Umbilical cord (tissue), 1 donor: ENCODE measurements at regions not wholly inside any gene's neighbourhood (a gene's known extent, or its start where the extent isn't known, plus 50 kb on each side); places are given as distances from the start of the nearest gene placed in this dataset.
"Not testable (repeated sequence)": the region's sequence is repeated elsewhere in the genome, so short reads cannot be mapped to it uniquely, and the experiment has no call there.

ENCODE experiments used
- DNase-seq: peaks from one replicate; pipeline ENCODE4 v3.0.0-alpha.2; 2015; ENCODE audit warnings: low spot score

- no peak for DNase-seq
Observed at GRCh38 chr15:46938169-46938568, 779.1 kb upstream of the SEMA6D start.

DNA sequence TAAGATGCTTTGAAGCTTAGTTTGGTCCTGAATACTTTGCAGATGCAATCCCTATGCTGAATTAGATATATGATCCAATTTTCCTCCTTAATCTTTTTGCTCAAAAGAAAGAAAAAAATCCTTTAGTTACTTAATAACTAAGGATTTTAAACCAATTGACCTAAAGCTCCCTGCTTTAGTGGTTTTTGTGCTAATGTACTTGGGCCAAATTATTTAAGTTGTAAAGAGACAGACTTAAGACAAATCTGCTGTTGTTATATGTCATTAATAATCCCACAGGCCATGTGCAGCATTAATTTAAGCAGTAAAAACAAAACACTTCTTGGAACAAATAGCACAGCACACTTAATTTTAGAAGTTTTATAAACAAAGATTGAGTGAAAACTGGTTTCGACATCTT, 776.1 kb upstream of the SEMA6D start:
- peak; percentile 90 for DNase-seq

DNA sequence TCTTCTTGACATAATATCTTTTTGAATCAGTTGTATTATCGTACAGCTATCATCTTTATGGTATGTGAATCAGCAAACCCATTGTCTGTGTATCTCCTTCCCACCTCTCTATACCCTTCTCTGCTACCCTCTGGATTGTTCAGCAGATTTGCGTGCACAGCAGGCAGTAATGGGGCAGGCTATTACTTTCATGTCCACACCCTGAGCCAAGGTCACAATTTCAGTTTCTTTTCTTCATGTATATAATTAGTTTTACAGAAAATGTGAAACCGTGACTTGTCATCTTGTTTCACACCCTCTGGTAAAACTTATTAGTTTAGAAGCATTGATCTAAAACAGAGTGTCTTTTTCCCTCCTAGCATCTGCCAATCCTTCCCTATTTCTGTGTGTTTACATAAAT, 770.4 kb upstream of the SEMA6D start:
- DNase-seq = no peak

DNA sequence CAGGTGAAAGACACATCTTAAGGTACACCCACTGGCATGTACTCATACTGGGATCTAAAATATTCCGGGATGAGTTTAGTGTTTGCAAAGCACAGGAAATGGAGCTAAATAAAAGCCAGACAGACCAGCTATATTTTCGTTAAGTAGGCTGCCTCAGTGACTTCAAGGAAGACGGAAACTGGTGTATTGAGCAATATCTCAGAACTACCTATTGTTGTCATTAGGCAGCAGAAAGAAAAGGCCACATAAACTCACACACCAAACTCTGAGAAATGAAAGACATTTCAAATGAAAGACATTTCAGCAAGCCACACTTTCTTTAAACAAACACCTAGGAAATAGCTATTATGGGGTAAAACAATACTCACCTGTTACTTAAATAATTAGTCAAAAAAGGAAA, 761.7 kb upstream of the SEMA6D start:
- no peak for DNase-seq

DNA sequence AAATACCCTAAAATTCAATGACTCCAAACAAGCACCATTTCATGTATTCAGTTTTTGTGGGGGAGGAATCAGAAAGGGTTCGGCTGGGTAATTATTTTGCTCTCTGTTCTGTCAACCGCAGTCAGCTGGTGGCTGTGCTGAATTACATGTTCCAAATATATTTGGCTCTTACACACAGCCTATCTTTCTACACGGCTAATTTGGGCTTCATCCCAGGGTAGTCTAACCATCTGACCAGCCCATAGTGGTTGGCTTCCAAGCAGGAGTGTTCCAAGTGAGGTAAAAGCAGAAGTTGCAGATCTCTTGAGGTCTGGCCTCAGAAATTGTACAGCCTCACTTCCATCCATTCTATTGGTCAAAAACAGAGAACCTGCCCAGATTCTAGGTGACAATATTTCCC, 760.8 kb upstream of the SEMA6D start:
- no peak for DNase-seq

DNA sequence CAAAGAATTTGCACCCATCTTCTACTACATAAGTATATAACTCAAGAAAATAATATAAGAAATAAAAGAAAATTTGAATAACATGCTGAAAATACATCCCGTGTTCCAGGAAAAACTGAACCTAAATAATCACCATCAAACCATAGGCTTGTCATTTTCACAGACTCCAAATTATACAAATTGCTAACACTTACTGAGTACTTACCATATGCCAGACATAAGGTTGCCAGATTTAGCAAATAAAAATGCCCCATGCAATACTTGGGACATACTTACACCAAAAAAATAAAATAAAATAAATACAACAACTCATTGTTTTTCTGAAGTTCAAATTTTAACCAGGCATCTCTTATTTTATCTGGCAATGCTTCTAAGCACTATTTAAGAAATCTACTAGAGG, 760.4 kb upstream of the SEMA6D start:
- DNase-seq = no peak

GRCh38 chr15:46960581-46960980, 756.7 kb upstream of the SEMA6D start:
- peak; percentile 60 for DNase-seq

- peak; percentile 98 for DNase-seq
Observed at GRCh38 chr15:46961795-46962194, 755.5 kb upstream of the SEMA6D start.

DNA sequence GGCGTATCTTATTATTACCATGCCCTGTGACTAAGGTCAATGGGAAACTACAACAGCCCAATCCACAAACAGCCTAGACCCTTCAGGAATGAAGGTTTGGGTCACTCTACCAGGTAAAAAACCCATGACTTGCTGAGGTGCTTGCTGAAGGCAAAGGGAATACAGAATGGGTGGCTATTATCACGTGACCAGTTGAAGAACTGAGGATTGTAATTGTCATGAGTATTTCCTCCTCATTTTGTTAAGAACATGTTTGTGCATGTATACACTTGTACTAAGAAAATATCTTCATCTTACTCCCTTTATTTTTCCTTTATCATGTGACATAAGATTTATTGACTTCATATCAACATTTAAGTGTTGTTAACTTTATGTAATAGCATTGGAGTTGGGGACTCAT, 729.2 kb upstream of the SEMA6D start:
- DNase-seq = not testable (repeated sequence)

DNA sequence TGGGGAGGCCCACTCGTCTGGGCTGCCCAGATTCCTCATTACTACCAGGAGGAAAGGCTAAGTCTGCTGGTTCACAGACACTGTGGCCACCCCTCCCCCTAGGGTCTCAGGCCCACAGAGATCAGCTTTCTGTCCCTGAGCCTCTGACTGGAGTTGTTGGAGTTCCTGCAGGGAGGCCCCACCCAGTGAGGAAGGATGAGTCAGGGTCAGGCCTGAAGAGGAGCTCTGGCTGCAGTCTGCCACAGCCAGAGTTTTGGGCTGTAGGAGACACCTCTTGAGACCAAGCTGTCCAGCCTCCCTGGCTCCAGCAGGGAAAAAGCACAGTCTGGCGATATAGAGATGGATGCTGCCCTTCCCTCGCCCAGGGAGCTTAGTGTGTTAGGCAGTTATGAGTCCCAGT, 720.9 kb upstream of the SEMA6D start:
- peak; percentile 39 for DNase-seq

GRCh38 chr15:46997501-46997900, 719.8 kb upstream of the SEMA6D start:
- peak; percentile 93 for DNase-seq

- peak; percentile 75 for DNase-seq
Observed at GRCh38 chr15:47003568-47003967, 713.7 kb upstream of the SEMA6D start.

- no peak for DNase-seq
Observed at GRCh38 chr15:47013446-47013845, 703.9 kb upstream of the SEMA6D start.

DNA sequence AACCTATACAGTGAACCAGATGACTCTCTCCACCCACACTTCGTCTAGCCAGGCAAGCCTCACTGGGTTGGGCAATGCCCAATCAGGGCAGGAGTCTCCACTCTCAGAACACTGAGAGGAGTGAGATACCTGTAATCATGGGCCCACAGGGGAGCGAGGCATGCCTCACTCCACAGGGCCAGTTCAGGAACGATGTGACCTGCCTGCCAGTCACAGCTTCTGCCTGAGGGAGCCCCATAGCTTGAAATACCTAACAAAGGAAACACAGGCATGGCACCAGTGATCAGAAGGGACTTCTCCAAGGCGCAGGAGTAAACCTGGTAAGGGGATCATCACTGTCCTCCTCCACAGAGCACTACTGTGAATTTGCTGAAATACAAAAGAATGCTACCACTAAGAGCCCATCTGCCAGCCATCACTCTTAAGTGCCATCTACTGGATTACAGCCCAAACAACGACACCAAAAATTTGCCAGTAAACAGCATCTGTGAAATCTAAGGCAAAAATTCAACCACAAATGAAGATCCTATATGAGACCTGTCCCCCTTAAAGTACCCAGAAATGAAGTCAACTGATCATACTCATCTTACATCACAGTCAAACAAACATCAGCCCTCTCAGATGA, 689.9 kb upstream of the SEMA6D start:
- no peak for DNase-seq

GRCh38 chr15:47035475-47036406, 681.6 kb upstream of the SEMA6D start:
- DNase-seq = no peak

DNA sequence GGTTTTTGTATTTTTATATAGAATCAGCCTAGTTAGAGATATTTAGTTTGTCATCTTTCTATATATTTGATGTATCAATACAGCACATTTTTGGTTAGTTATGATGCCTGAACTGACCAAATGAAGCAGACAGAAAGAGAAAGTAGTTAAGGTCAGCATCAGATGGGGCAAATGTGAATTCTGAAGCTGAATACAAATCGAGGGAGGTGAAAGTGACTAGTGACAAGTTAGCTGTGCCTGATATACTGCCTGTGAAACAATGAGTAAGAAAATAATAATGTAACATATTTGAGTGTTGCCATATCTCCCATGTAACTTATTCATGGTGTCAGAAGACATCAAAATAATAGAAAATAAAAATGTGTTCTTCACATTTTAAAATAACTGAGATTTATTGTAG, 680.3 kb upstream of the SEMA6D start:
- no peak for DNase-seq

DNA sequence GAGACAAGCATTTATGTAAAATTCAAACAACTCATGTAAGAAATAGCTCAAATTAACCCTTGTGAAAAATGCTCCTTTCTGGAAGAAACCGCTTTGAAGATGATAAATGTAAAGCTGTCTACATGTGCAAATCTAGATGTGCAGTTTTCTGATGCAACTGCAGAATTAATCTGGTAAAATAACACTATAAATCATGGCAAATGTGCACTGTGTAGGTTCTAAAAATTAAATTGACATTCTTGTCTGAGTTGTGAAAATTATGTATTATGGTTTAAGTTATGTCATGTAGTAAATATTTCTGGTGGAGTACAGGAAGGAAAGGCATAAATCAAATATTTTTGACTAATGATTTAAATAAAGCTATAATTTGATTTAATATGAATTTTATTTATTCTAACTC, 678.1 kb upstream of the SEMA6D start:
- no peak for DNase-seq

DNA sequence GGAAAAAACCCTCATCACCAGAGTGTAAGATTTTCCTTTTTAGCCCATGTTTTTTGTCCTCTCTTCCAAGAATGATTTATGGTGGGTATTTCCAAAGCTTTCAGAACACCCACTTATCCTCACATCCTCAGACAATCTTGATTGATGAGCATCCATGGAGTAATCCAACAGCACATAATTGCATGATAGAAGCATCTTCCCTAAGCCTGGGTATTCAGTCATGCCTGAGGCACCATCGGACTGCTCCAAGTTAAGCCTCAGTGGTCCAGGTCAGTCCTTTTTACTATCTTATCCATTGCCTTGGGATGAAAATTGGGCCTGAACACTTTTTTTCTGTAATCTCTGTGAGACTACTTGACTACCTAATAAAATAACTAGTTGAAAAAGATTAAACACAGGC, 676.0 kb upstream of the SEMA6D start:
- DNase-seq = peak; percentile 96

DNA sequence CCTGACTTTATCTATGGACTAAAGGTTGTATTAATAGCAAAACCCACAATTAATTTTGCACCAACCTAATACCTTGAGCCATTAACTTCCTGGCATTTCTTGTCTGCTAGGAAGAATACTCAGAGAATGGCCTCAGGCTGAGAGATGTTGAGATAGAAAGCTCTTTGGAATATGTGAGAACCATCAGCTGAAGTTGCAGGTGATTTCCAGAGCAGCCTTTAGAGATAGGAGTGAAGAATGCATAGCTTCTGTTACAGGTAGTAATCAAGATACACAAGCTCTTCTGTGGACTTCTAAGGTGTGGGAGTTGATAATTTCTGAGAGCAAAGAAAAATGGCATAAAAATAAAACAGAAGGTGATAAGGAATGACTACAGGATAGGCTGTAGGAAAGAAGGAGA, 669.3 kb upstream of the SEMA6D start:
- not testable (repeated sequence) for DNase-seq

DNA sequence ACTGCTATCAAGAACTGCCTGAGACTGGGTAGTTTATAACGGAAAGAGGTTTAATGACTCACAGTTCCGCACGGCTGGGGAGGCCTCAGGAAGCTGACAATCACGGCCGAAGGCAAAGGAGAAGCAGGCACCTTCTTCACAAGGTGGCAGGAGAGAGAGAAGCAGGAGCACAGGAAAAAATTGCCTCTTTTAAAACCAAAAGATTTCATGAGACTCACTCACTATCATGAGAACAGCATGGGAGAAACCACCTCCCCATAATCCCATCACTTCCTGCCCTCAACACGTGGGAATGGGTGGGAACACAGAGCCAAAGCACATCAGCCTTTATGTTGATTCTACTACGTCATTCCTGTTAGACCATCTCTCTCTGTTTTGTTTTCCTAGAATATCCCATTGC, 650.9 kb upstream of the SEMA6D start:
- no peak for DNase-seq

- not testable (repeated sequence) for DNase-seq
Observed at GRCh38 chr15:47077846-47078245, 639.5 kb upstream of the SEMA6D start.

DNA sequence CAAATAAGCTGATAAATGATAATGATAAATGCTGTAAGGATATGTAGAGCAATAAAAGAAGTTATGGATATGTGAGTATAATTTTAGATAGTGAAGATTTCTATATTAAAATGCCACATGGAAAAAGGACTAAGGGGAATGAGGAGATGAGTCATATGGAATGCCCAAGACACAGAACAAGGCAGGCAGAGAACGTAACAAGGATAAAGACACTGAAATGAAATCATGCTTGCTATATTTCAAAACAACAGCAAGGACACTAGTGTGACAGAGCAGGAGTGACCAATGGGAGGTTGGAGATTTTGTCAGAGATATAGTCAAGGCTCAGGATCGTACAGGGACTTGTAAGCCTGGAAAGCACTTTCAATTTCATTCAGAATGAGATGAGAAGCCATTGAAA, 621.5 kb upstream of the SEMA6D start:
- DNase-seq = peak; percentile 45

GRCh38 chr15:47098526-47098925, 618.8 kb upstream of the SEMA6D start:
- DNase-seq = not testable (repeated sequence)
